ENCODE measurements at regions not wholly inside any gene's neighbourhood (a gene's known extent, or its start where the extent isn't known, plus 50 kb on each side); places are given as distances from the start of the nearest gene placed in this dataset.

- Histone ChIP-seq H3K36me3 (ENCODE audit: control insufficient read depth, insufficient read depth, low read length) (no peaks in the 10 kb centered on the region), H3K9ac (ENCODE audit: low read depth, low read length) (no peak overlapping the region), H3K9me3 (ENCODE audit: control insufficient read depth, insufficient read depth, low read length) (no peaks in the 10 kb centered on the region), H3K27me3 (ENCODE audit: control insufficient read depth, insufficient read depth, low read length) (no peaks in the 10 kb centered on the region), H3K4me1 (ENCODE audit: control insufficient read depth, insufficient read depth, low read length) (no peaks in the 10 kb centered on the region), H3K4me3 (ENCODE audit: low read depth, low read length) (no peak overlapping the region)
These were observed 1150.6 kb downstream of the FAT4 start for GRCh38 chr4:126465341-126465740.

DNA sequence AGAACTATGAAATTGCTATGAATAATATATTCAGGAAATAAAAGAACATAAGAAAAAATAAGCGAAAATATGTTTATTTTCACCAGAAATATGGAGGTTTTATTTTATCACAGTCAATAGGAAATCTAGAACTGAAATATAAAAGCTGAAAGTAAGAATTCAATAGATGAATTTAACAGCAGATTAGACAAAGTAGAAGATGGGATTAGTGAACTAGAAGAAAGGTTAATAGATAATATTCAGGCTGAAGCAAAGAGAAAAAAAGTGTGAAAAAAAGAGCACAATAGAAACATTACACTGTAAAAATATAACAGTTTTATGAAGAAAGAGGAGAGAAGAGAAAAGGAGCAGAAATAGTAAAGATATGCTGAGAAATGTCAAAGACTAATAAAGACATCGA lies 1152.1 kb downstream of the FAT4 start:
- no peak overlapping the region for H3K9ac ChIP-seq (ENCODE audit: low read depth, low read length)

GRCh38 chr4:126468144-126468543 lies 1153.4 kb downstream of the FAT4 start:
- H3K9me3 ChIP-seq (ENCODE audit: control insufficient read depth, insufficient read depth, low read length): no peaks in the 10 kb centered on the region
- no peak overlapping the region for H3K4me3 ChIP-seq (ENCODE audit: low read depth, low read length)
- no peaks in the 10 kb centered on the region for H3K27me3 ChIP-seq (ENCODE audit: control insufficient read depth, insufficient read depth, low read length)
- H3K9ac ChIP-seq (ENCODE audit: low read depth, low read length): no peak overlapping the region
- H3K4me1 ChIP-seq (ENCODE audit: control insufficient read depth, insufficient read depth, low read length): no peaks in the 10 kb centered on the region
- H3K36me3 ChIP-seq (ENCODE audit: control insufficient read depth, insufficient read depth, low read length): no peaks in the 10 kb centered on the region

More for the DNA sequence above, 1152.1 kb downstream of the FAT4 start:
- H3K4me1 ChIP-seq (ENCODE audit: control insufficient read depth, insufficient read depth, low read length): no peaks in the 10 kb centered on the region
- no peaks in the 10 kb centered on the region for H3K36me3 ChIP-seq (ENCODE audit: control insufficient read depth, insufficient read depth, low read length)
- H3K4me3 ChIP-seq (ENCODE audit: low read depth, low read length): no peak overlapping the region
- H3K27me3 ChIP-seq (ENCODE audit: control insufficient read depth, insufficient read depth, low read length): no peaks in the 10 kb centered on the region
- no peaks in the 10 kb centered on the region for H3K9me3 ChIP-seq (ENCODE audit: control insufficient read depth, insufficient read depth, low read length)

DNA sequence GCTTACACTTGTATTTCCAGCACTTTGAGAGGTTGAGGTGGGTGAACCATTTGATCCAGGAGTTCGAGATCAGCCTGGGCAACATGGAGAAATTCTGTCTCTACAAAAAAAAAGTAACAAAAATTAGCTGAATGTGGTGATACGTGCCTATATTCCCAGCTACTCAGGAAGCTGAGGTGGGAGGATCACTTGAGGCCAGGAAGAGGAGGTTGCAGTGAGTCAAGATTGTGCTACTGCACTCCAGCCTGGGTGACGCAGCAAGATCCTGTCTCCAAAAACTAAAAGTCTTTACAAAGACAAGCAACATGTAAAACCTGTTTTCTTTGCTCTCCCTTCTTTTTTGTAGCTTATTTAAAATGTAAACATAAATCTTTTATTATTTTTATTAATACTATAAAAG lies 1156.1 kb downstream of the FAT4 start:
- Histone ChIP-seq H3K4me3 (ENCODE audit: low read depth, low read length) (no peak overlapping the region), H3K4me1 (ENCODE audit: control insufficient read depth, insufficient read depth, low read length) (no peaks in the 10 kb centered on the region), H3K9me3 (ENCODE audit: control insufficient read depth, insufficient read depth, low read length) (no peaks in the 10 kb centered on the region), H3K9ac (ENCODE audit: low read depth, low read length) (no peak overlapping the region), H3K36me3 (ENCODE audit: control insufficient read depth, insufficient read depth, low read length) (no peaks in the 10 kb centered on the region), H3K27me3 (ENCODE audit: control insufficient read depth, insufficient read depth, low read length) (no peaks in the 10 kb centered on the region)

GRCh38 chr4:126475730-126476129 lies 1157.0 kb upstream of the INTU start:
- no peaks in the 10 kb centered on the region for H3K27me3 ChIP-seq (ENCODE audit: control insufficient read depth, insufficient read depth, low read length)
- no peak overlapping the region for H3K4me3 ChIP-seq (ENCODE audit: low read depth, low read length)
- no peaks in the 10 kb centered on the region for H3K36me3 ChIP-seq (ENCODE audit: control insufficient read depth, insufficient read depth, low read length)
- no peaks in the 10 kb centered on the region for H3K9me3 ChIP-seq (ENCODE audit: control insufficient read depth, insufficient read depth, low read length)
- no peak overlapping the region for H3K9ac ChIP-seq (ENCODE audit: low read depth, low read length)
- no peaks in the 10 kb centered on the region for H3K4me1 ChIP-seq (ENCODE audit: control insufficient read depth, insufficient read depth, low read length)

DNA sequence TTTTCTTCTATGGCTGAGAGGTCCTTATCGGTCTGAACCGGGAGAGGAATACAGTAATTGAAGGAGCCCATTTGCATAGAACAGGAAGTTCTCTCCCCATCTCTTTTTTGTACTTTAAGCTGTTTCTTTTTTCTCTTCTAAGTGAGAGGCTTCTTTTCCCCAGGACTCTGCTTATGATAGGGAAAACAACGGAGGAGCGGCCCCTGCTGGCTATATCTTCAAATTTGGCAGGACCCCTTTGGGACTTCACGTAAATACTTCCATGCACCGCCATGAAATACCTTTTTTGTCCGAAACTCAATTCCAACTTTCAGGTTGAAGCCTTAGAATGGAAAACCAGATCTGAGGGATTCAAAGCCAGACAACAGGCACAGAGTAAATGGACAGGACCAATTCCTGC lies 1153.0 kb upstream of the INTU start:
- no peaks in the 10 kb centered on the region for H3K4me1 ChIP-seq (ENCODE audit: control insufficient read depth, insufficient read depth, low read length)
- no peak overlapping the region for H3K9ac ChIP-seq (ENCODE audit: low read depth, low read length)
- no peaks in the 10 kb centered on the region for H3K9me3 ChIP-seq (ENCODE audit: control insufficient read depth, insufficient read depth, low read length)
- no peaks in the 10 kb centered on the region for H3K27me3 ChIP-seq (ENCODE audit: control insufficient read depth, insufficient read depth, low read length)
- no peaks in the 10 kb centered on the region for H3K36me3 ChIP-seq (ENCODE audit: control insufficient read depth, insufficient read depth, low read length)
- H3K4me3 ChIP-seq (ENCODE audit: low read depth, low read length): no peak overlapping the region

GRCh38 chr4:126482311-126482710 lies 1150.4 kb upstream of the INTU start:
- no peaks in the 10 kb centered on the region for H3K4me1 ChIP-seq (ENCODE audit: control insufficient read depth, insufficient read depth, low read length)
- no peaks in the 10 kb centered on the region for H3K36me3 ChIP-seq (ENCODE audit: control insufficient read depth, insufficient read depth, low read length)
- H3K9me3 ChIP-seq (ENCODE audit: control insufficient read depth, insufficient read depth, low read length): no peaks in the 10 kb centered on the region
- H3K27me3 ChIP-seq (ENCODE audit: control insufficient read depth, insufficient read depth, low read length): no peaks in the 10 kb centered on the region
- H3K4me3 ChIP-seq (ENCODE audit: low read depth, low read length): no peak overlapping the region
- no peak overlapping the region for H3K9ac ChIP-seq (ENCODE audit: low read depth, low read length)

DNA sequence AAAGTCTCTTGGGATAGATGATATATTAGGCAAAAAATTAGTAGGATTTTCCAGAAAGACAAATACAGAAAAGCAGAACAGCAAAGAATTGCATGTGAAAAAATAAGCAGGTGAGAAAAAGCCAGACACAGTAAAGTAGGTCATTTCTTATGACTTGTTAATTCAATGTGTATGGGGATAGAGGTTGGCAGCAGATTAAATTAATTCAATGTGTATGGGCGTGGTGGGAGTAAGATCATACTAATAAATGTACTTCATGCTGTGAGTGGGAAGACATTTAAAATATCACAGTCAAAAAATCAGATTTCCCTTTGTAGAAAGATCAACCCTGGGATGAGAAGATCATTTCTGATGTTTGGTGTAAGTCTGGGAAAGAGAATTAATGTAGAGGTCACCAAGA lies 1146.4 kb upstream of the INTU start:
- no peaks in the 10 kb centered on the region for H3K27me3 ChIP-seq (ENCODE audit: control insufficient read depth, insufficient read depth, low read length)
- no peak overlapping the region for H3K9ac ChIP-seq (ENCODE audit: low read depth, low read length)
- no peaks in the 10 kb centered on the region for H3K4me1 ChIP-seq (ENCODE audit: control insufficient read depth, insufficient read depth, low read length)
- no peak overlapping the region for H3K4me3 ChIP-seq (ENCODE audit: low read depth, low read length)
- no peaks in the 10 kb centered on the region for H3K9me3 ChIP-seq (ENCODE audit: control insufficient read depth, insufficient read depth, low read length)
- H3K36me3 ChIP-seq (ENCODE audit: control insufficient read depth, insufficient read depth, low read length): no peaks in the 10 kb centered on the region

DNA sequence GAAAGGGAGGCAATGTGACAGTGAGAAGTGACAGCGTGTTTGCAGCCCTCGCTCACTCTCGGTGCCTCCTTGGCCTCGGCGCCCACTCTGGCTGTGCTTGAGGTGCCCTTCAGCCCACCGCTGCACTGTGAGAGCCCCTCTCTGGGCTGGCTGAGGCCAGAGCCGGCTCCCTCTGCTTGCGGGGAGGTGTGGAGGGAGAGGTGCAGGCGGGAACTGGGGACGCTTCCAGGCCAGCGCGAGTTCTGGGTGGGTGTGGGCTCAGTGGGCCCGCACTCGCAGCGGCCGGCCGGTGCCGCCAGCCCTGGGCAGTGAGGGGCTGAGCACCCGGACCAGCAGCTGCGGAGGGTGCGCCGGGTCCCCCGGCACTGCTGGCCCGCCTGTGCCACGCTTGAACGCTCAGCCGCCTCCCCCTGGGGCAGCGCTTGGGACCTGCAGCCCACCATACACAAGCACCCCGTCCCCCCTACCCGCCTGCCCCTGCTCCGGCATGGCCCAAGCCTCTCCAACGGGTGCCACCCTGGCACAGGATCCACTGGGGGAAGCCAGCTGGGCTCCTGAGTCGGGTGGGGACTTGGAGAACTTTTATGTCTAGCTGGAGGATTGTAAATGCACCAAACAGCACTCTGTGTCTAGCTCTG lies 1142.8 kb upstream of the INTU start:
- no peaks in the 10 kb centered on the region for H3K4me1 ChIP-seq (ENCODE audit: control insufficient read depth, insufficient read depth, low read length)
- no peaks in the 10 kb centered on the region for H3K9me3 ChIP-seq (ENCODE audit: control insufficient read depth, insufficient read depth, low read length)
- H3K9ac ChIP-seq (ENCODE audit: low read depth, low read length): no peak overlapping the region
- no peak overlapping the region for H3K4me3 ChIP-seq (ENCODE audit: low read depth, low read length)
- H3K36me3 ChIP-seq (ENCODE audit: control insufficient read depth, insufficient read depth, low read length): no peaks in the 10 kb centered on the region
- no peaks in the 10 kb centered on the region for H3K27me3 ChIP-seq (ENCODE audit: control insufficient read depth, insufficient read depth, low read length)

- Histone ChIP-seq H3K27me3 (ENCODE audit: control insufficient read depth, insufficient read depth, low read length) (no peaks in the 10 kb centered on the region), H3K4me1 (ENCODE audit: control insufficient read depth, insufficient read depth, low read length) (no peaks in the 10 kb centered on the region), H3K36me3 (ENCODE audit: control insufficient read depth, insufficient read depth, low read length) (no peaks in the 10 kb centered on the region), H3K9ac (ENCODE audit: low read depth, low read length) (no peak overlapping the region), H3K4me3 (ENCODE audit: low read depth, low read length) (no peak overlapping the region), H3K9me3 (ENCODE audit: control insufficient read depth, insufficient read depth, low read length) (no peaks in the 10 kb centered on the region)
These were observed 1137.5 kb upstream of the INTU start for GRCh38 chr4:126495163-126495752.

DNA sequence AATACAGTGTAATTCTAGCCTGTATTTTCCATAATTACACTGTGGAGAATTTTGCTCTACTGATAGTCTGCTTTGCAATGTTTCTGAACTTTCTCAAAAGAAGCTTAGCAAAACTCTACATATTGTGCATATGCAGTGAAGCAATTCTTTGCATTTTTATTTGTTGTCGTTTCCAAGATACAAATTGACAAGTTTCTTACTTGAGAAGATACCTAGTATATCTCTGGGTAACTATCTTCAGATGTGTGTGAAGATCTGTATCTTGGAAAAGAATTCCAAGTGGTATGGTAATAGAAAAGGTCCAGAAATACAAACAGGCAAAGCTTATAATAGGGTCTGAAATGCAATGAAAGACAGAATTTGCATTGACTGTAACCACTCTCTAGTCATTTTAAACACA lies 1119.8 kb upstream of the INTU start:
- Histone ChIP-seq H3K4me3 (ENCODE audit: low read depth, low read length) (no peak overlapping the region), H3K27me3 (ENCODE audit: control insufficient read depth, insufficient read depth, low read length) (no peaks in the 10 kb centered on the region), H3K36me3 (ENCODE audit: control insufficient read depth, insufficient read depth, low read length) (no peaks in the 10 kb centered on the region), H3K9me3 (ENCODE audit: control insufficient read depth, insufficient read depth, low read length) (no peaks in the 10 kb centered on the region), H3K4me1 (ENCODE audit: control insufficient read depth, insufficient read depth, low read length) (no peaks in the 10 kb centered on the region), H3K9ac (ENCODE audit: low read depth, low read length) (no peak overlapping the region)

GRCh38 chr4:126513596-126513995 lies 1119.2 kb upstream of the INTU start:
- H3K36me3 ChIP-seq (ENCODE audit: control insufficient read depth, insufficient read depth, low read length): no peaks in the 10 kb centered on the region
- no peak overlapping the region for H3K4me3 ChIP-seq (ENCODE audit: low read depth, low read length)
- H3K9ac ChIP-seq (ENCODE audit: low read depth, low read length): no peak overlapping the region
- no peaks in the 10 kb centered on the region for H3K27me3 ChIP-seq (ENCODE audit: control insufficient read depth, insufficient read depth, low read length)
- no peaks in the 10 kb centered on the region for H3K9me3 ChIP-seq (ENCODE audit: control insufficient read depth, insufficient read depth, low read length)
- no peaks in the 10 kb centered on the region for H3K4me1 ChIP-seq (ENCODE audit: control insufficient read depth, insufficient read depth, low read length)
